Ectodermal cell (in vitro differentiated cells): ENCODE measurements at regions not wholly inside any gene's neighbourhood (a gene's known extent, or its start where the extent isn't known, plus 50 kb on each side); places are given as distances from the start of the nearest gene placed in this dataset.

ENCODE experiments used
- H3K27ac ChIP-seq: 2 replicates; pipeline ENCODE4 v1.7.0; 2013; ENCODE audit warnings: mild to moderate bottlenecking, low read depth, low read length; ENCODE audit not compliant: insufficient read depth, poor library complexity, severe bottlenecking
- H3K27me3 ChIP-seq: 2 replicates; pipeline ENCODE4 v1.7.0; 2013; ENCODE audit warnings: mild to moderate bottlenecking, low read length; ENCODE audit not compliant: insufficient read depth, control insufficient read depth, poor library complexity, severe bottlenecking
- H3K36me3 ChIP-seq: one replicate; pipeline ENCODE4 v1.7.0; 2013; ENCODE audit warnings: low read length; ENCODE audit not compliant: control insufficient read depth, insufficient read depth
- H3K4me1 ChIP-seq: one replicate; pipeline ENCODE4 v1.7.0; 2013; ENCODE audit warnings: low read length; ENCODE audit not compliant: control insufficient read depth, insufficient read depth
- H3K4me3 ChIP-seq: 2 replicates; pipeline ENCODE4 v1.7.0; 2013; ENCODE audit warnings: low read depth, low read length, control low read depth; ENCODE audit not compliant: insufficient read depth
- H3K9me3 ChIP-seq: 2 replicates; pipeline ENCODE4 v1.7.0; 2013; ENCODE audit warnings: mild to moderate bottlenecking, low read length, moderate library complexity; ENCODE audit not compliant: control insufficient read depth
- WGBS, 2 experiments: methylation state at CpG; one replicate each; pipeline ENCODE4 v1.1.7; 2013; ENCODE audit warnings: missing lambda C conversion rate in 2 of 2; 5-methylcytosine and 5-hydroxymethylcytosine counted together

DNA sequence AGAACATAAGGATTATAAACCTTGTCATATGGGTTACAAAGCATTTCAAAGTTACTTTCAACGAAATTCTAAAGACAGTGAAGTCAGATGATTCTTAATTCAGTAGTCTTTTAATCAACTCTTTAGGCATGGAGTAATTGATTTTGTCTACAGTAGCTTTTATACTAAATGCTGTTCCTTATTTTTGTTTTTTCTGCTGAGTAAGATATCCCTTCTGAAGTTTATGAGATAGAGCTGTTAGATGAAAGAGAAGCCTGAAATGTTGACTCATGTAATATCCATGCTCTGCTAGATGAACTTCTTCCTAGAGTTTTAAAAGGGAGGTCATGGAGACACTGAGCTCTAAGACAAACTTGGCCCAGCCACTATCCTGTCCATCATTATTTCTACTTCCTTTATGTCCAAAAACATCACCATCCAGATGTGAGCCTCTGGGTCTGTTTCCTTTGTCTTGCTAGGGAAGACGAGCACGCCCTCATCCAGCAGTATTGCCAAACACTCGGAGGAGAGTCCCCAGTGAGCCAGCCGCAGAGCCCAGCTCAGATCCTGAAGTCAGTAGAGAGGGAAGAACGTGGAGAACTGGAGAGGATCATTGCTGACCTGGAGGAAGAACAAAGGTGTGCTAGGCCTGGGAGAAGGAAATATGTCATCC, 550.3 kb downstream of the UTRN start:
- Histone ChIP-seq H3K36me3 (peaks cover 4% of the 10 kb centered on the region), H3K27me3 (no peaks in the 10 kb centered on the region), H3K9me3 (no peaks in the 10 kb centered on the region), H3K4me1 (no peaks in the 10 kb centered on the region), H3K4me3 (no peak overlapping the region), H3K27ac (no peak overlapping the region)
- 95 to 96% methylated on average over 6 of the region's 6 CpGs for WGBS, 2 experiments

DNA sequence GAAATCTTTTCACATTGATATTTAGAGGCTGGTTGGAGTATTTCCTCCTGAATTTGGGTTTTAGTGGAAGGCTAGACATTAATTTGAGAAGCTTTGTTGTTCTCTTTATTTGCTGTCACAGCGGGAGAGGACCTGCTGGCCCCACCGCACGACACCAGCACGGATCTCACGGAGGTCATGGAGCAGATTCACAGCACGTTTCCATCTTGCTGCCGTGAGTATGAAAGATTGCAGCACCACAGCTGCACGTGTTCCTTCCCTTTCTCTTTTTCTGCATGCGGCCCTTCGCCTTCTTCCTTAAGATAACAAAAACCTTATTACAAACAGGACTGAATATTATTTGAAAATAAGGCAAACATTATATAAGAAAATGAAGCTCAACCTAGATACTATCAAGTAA, 555.5 kb downstream of the UTRN start:
- H3K27me3 ChIP-seq: no peaks in the 10 kb centered on the region

GRCh38 chr6:144843701-144844100, 558.6 kb downstream of the UTRN start:
- Histone ChIP-seq H3K4me1 (peaks cover 21% of the 10 kb centered on the region), H3K27ac (no peak overlapping the region), H3K4me3 (no peak overlapping the region), H3K9me3 (no peaks in the 10 kb centered on the region), H3K27me3 (no peaks in the 10 kb centered on the region), H3K36me3 (peaks cover 5% of the 10 kb centered on the region)
- no CpG with 5 or more reads among the region's 1 CpG for WGBS, 2 experiments

More for the DNA sequence above, 555.5 kb downstream of the UTRN start:
- Histone ChIP-seq H3K9me3 (no peaks in the 10 kb centered on the region), H3K36me3 (peaks cover 9% of the 10 kb centered on the region), H3K27ac (no peak overlapping the region), H3K4me1 (peaks cover 6% of the 10 kb centered on the region), H3K4me3 (no peak overlapping the region)
- WGBS, 2 experiments: 80 to 82% methylated on average over 8 to 10 of the region's 10 CpGs

GRCh38 chr6:144844596-144844995, 559.5 kb downstream of the UTRN start:
- no peaks in the 10 kb centered on the region for H3K27me3 ChIP-seq
- peaks cover 5% of the 10 kb centered on the region for H3K36me3 ChIP-seq
- no peak overlapping the region for H3K27ac ChIP-seq
- no peaks in the 10 kb centered on the region for H3K9me3 ChIP-seq
- 90 to 95% methylated on average over 3 of the region's 3 CpGs for WGBS, 2 experiments
- H3K4me3 ChIP-seq: no peak overlapping the region
- peaks cover 21% of the 10 kb centered on the region for H3K4me1 ChIP-seq

DNA sequence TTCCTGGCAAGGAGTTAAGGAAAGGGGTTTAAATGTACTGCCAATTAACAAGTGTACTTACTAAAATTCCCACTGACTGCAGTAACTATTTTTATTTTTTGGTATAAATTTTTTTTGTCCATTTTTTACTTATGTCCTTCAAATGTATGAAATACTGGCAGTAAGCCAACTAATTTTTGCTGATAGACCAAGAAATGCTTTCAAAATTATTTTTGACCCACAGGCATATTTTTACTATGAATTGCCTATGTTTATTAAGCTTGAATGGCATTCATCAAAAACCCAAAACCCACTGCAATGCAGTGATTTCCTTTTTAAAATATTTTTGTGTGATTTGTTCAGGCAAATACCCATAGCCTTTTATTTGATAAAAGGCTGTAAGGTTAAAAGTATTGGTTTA, 560.1 kb downstream of the UTRN start:
- H3K9me3 ChIP-seq: no peaks in the 10 kb centered on the region
- peaks cover 21% of the 10 kb centered on the region for H3K4me1 ChIP-seq
- H3K36me3 ChIP-seq: peaks cover 5% of the 10 kb centered on the region
- H3K27me3 ChIP-seq: no peaks in the 10 kb centered on the region
- no peak overlapping the region for H3K27ac ChIP-seq
- H3K4me3 ChIP-seq: no peak overlapping the region

DNA sequence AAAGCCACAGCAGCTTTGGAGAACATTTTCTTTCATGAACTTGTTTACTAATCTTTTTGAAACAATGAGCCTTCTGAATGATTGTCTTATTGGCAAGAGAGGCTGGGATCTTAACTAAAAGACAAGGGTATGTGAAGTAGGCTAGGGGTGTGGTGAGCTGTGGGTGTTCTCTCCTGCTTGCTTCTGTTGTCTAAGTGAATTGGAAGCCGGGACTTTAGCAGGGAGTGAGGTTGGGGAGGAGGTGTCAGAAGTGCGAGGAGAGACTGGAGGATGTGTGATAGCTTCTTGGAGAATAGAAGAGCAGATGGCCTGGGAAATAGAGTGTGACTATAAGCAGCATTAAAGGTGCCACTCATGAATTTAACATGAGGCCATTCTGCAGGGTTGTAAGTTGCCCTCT, 562.8 kb downstream of the UTRN start:
- Histone ChIP-seq H3K9me3 (no peaks in the 10 kb centered on the region), H3K36me3 (no peaks in the 10 kb centered on the region), H3K4me3 (no peak overlapping the region), H3K27ac (no peak overlapping the region), H3K27me3 (no peaks in the 10 kb centered on the region), H3K4me1 (peaks cover 15% of the 10 kb centered on the region)
- 32 to 40% methylated on average over 2 of the region's 2 CpGs for WGBS, 2 experiments

- H3K4me1 ChIP-seq: peaks cover 15% of the 10 kb centered on the region
- no peaks in the 10 kb centered on the region for H3K9me3 ChIP-seq
- H3K27ac ChIP-seq: no peak overlapping the region
- 95 to 96% methylated on average over 2 of the region's 2 CpGs for whole genome bisulfite sequencing, 2 experiments
- no peaks in the 10 kb centered on the region for H3K27me3 ChIP-seq
- no peaks in the 10 kb centered on the region for H3K36me3 ChIP-seq
- H3K4me3 ChIP-seq: no peak overlapping the region
These were observed 564.8 kb downstream of the UTRN start for GRCh38 chr6:144849920-144850319.

DNA sequence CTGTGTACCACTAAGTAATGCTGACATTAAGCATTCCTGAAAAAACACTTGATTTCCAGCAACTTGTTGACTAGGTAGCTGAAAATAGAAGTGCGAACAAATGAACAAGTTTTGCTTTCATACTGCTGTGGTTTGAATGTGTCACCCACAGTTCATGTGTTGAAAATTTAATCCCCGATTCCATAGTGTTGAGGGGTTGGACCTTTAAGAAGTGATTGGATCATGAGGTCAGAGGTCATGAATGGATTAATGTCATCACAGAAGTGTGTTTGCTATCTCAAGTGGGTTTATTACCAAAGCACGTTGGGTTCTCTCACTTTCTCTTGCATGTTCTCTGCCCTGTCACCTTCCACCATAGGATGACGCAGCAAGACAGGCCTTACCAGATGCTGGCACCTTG, 568.5 kb downstream of the UTRN start:
- Histone ChIP-seq H3K4me1 (no peaks in the 10 kb centered on the region), H3K4me3 (no peak overlapping the region), H3K36me3 (no peaks in the 10 kb centered on the region), H3K27me3 (no peaks in the 10 kb centered on the region), H3K9me3 (no peaks in the 10 kb centered on the region), H3K27ac (no peak overlapping the region)
- 92 to 93% methylated on average over 4 of the region's 4 CpGs for WGBS, 2 experiments

DNA sequence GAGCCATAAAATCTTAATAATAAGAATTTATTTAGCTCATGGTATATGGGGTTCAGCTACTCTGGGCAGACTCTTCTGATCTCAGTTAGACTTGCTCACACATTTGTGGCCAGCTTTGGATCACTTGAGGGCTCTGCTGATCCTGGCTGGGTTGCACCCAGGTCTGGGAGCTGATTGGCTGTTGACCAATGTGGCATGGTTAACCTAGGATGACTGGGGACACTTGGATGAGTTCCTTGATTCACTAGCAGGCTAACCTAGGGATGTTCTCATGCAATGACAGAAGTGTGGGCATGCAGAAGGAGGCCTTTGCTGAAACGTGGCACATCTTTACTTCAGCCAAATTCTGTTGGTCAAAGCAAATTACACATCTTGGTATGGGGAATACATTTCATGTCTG, 569.5 kb downstream of the UTRN start:
- H3K27me3 ChIP-seq: no peaks in the 10 kb centered on the region
- WGBS, 2 experiments: 76 to 94% methylated on average over 1 of the region's 1 CpG
- no peak overlapping the region for H3K27ac ChIP-seq
- H3K4me1 ChIP-seq: no peaks in the 10 kb centered on the region
- no peak overlapping the region for H3K4me3 ChIP-seq
- H3K9me3 ChIP-seq: no peaks in the 10 kb centered on the region
- H3K36me3 ChIP-seq: no peaks in the 10 kb centered on the region

GRCh38 chr6:144855375-144855774, 570.2 kb downstream of the UTRN start:
- Histone ChIP-seq H3K36me3 (no peaks in the 10 kb centered on the region), H3K27me3 (no peaks in the 10 kb centered on the region), H3K4me3 (no peak overlapping the region), H3K27ac (no peak overlapping the region), H3K9me3 (no peaks in the 10 kb centered on the region), H3K4me1 (no peaks in the 10 kb centered on the region)
